ENCODE measurements at regions not wholly inside any gene's neighbourhood (a gene's known extent, or its start where the extent isn't known, plus 50 kb on each side); places are given as distances from the start of the nearest gene placed in this dataset.

DNA sequence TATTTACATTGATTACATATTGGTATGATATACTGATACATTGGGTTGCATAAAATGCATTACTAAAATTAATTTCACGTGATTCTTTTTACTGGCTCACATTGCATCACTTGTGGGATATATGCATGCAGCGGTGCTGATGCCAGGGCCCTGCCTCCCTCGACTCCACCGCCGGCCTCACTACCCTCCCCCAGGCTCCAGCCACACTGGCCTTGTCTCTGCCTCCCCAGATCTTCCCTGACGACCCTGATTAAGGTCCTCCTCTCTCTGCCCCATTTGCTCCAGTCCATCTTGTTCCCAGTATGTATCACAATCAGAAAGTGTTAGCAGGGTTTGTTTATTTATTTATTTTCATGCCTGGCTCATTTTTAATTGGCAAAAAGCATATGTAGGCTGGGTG lies 306.8 kb downstream of the FOXL1 start:
- Histone ChIP-seq H3K27ac (ENCODE audit: low read length, poor library complexity, severe bottlenecking) (no peak overlapping the region), H2BK5ac (ENCODE audit: low read depth, low read length, poor library complexity, severe bottlenecking) (no peak overlapping the region), H3K23ac (ENCODE audit: low read length in 2 of 2) (no peak overlapping the region), H3K4me3 (ENCODE audit: insufficient read depth in 1 of 2, low read depth in 1 of 2, low read length in 2 of 2) (no peak overlapping the region), H3K18ac (ENCODE audit: low read depth in 1 of 2, low read length in 2 of 2) (no peak overlapping the region), H3K4me2 (ENCODE audit: low read length, poor library complexity, severe bottlenecking) (no peak overlapping the region), H3K14ac (ENCODE audit: low read length in 2 of 2) (no peak overlapping the region), H2BK12ac (ENCODE audit: low read length in 2 of 2) (no peak overlapping the region), H3K9ac (ENCODE audit: low read length) (no peak overlapping the region), H4K91ac (ENCODE audit: low read length) (no peak overlapping the region), H3K9me3 (ENCODE audit: control insufficient read depth, low read length) (no peaks in the 10 kb centered on the region), H3K27me3 (ENCODE audit: control insufficient read depth in 1 of 2, insufficient read depth in 1 of 2, low read length in 2 of 2) (peaks cover 0 to 62% of the 10 kb centered on the region in 2 experiments), H3K4ac (ENCODE audit: low read depth in 1 of 2, low read length in 2 of 2) (no peak overlapping the region), H4K8ac (ENCODE audit: low read length) (no peak overlapping the region), H2AFZ (ENCODE audit: low read depth, low read length) (no peak overlapping the region), H2BK120ac (ENCODE audit: low read depth, low read length) (no peak overlapping the region), H2BK15ac (ENCODE audit: low read depth, poor library complexity, severe bottlenecking) (no peak overlapping the region), H3K4me1 (ENCODE audit: control insufficient read depth, insufficient read depth, low read depth, low read length) (peaks cover 25% of the 10 kb centered on the region), H2AK5ac (ENCODE audit: low read length, severe bottlenecking) (no peak overlapping the region), H3K79me1 (replicated peaks; ENCODE audit: low read length, poor library complexity, severe bottlenecking) (no peaks in the 10 kb centered on the region), H3K36me3 (ENCODE audit: control insufficient read depth in 1 of 2, insufficient read depth in 2 of 2, low read depth in 1 of 2, low read length in 2 of 2) (no peaks in the 10 kb centered on the region)
- no peak for DNase-seq
- 91% methylated on average over 5 of the region's 6 CpGs for WGBS

DNA sequence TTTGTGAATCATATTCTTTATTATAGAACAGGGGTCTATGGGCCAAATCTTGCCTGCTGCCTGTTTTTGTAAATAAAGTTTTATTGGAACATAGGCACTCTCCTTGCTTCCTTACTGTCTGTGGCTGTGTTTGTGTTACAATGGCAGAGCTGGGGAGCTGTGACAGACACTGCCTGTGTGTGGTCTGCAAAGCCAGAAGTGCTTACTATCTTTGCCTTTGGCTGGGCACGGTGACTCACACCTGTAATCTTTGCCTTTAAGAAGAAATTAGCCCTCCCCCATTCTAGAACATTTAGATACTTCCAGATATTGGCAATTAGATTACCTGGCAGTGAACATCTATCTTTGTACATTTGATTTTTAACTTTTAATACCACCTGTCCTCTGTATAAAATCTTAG lies 308.3 kb downstream of the FOXL1 start:
- no peaks in the 10 kb centered on the region for H3K9me3 ChIP-seq (ENCODE audit: control insufficient read depth, low read length)
- no peak overlapping the region for H2BK15ac ChIP-seq (ENCODE audit: low read depth, poor library complexity, severe bottlenecking)
- H4K8ac ChIP-seq (ENCODE audit: low read length) = no peak overlapping the region
- no peak overlapping the region for H3K4ac ChIP-seq (ENCODE audit: low read depth in 1 of 2, low read length in 2 of 2)
- H3K27ac ChIP-seq (ENCODE audit: low read length, poor library complexity, severe bottlenecking) = no peak overlapping the region
- no peaks in the 10 kb centered on the region for H3K79me1 ChIP-seq (replicated peaks; ENCODE audit: low read length, poor library complexity, severe bottlenecking)
- H3K23ac ChIP-seq (ENCODE audit: low read length in 2 of 2) = no peak overlapping the region
- no peak overlapping the region for H2AK5ac ChIP-seq (ENCODE audit: low read length, severe bottlenecking)
- no peak overlapping the region for H3K18ac ChIP-seq (ENCODE audit: low read depth in 1 of 2, low read length in 2 of 2)
- no peak overlapping the region for H3K4me2 ChIP-seq (ENCODE audit: low read length, poor library complexity, severe bottlenecking)
- peaks cover 23% of the 10 kb centered on the region for H3K4me1 ChIP-seq (ENCODE audit: control insufficient read depth, insufficient read depth, low read depth, low read length)
- peaks cover 0 to 62% of the 10 kb centered on the region in 2 experiments for H3K27me3 ChIP-seq (ENCODE audit: control insufficient read depth in 1 of 2, insufficient read depth in 1 of 2, low read length in 2 of 2)
- no peak overlapping the region for H3K4me3 ChIP-seq (ENCODE audit: insufficient read depth in 1 of 2, low read depth in 1 of 2, low read length in 2 of 2)
- H2BK120ac ChIP-seq (ENCODE audit: low read depth, low read length) = no peak overlapping the region
- H3K9ac ChIP-seq (ENCODE audit: low read length) = no peak overlapping the region
- H2BK12ac ChIP-seq (ENCODE audit: low read length in 2 of 2) = no peak overlapping the region
- WGBS = 0% methylated on average over 1 of the region's 1 CpG
- H4K91ac ChIP-seq (ENCODE audit: low read length) = no peak overlapping the region
- H2BK5ac ChIP-seq (ENCODE audit: low read depth, low read length, poor library complexity, severe bottlenecking) = no peak overlapping the region
- H3K36me3 ChIP-seq (ENCODE audit: control insufficient read depth in 1 of 2, insufficient read depth in 2 of 2, low read depth in 1 of 2, low read length in 2 of 2) = no peaks in the 10 kb centered on the region
- DNase-seq = no peak
- H3K14ac ChIP-seq (ENCODE audit: low read length in 2 of 2) = no peak overlapping the region
- H2AFZ ChIP-seq (ENCODE audit: low read depth, low read length) = no peak overlapping the region

DNA sequence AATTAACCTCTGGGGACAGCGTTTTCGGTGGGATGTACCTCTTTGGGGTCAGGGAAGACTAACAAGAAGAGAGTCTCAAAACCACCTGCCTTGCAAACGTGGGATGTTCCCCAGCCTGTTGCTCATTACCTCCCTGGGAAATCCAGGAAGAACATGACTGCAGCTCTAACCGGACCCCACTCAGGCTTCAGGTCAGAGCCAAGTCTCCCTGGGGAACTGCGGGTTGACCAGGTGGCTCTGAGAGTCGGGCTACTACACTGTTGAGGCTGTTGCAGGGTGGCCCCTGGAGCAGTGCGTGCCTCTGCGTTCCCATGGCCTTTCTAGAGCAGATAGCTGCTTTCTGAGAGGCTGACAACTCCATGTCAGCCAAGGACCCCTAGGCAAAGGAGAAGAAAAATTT lies 309.1 kb downstream of the FOXL1 start:
- DNase-seq = no peak
- Histone ChIP-seq H2AK5ac (ENCODE audit: low read length, severe bottlenecking) (no peak overlapping the region), H3K9me3 (ENCODE audit: control insufficient read depth, low read length) (no peaks in the 10 kb centered on the region), H3K4me2 (ENCODE audit: low read length, poor library complexity, severe bottlenecking) (no peak overlapping the region), H2AFZ (ENCODE audit: low read depth, low read length) (no peak overlapping the region), H4K91ac (ENCODE audit: low read length) (no peak overlapping the region), H3K4me1 (ENCODE audit: control insufficient read depth, insufficient read depth, low read depth, low read length) (peaks cover 19% of the 10 kb centered on the region), H2BK15ac (ENCODE audit: low read depth, poor library complexity, severe bottlenecking) (no peak overlapping the region), H2BK12ac (ENCODE audit: low read length in 2 of 2) (no peak overlapping the region), H3K79me1 (replicated peaks; ENCODE audit: low read length, poor library complexity, severe bottlenecking) (no peaks in the 10 kb centered on the region), H3K27me3 (ENCODE audit: control insufficient read depth in 1 of 2, insufficient read depth in 1 of 2, low read length in 2 of 2) (peaks cover 0 to 62% of the 10 kb centered on the region in 2 experiments), H3K4ac (ENCODE audit: low read depth in 1 of 2, low read length in 2 of 2) (no peak overlapping the region), H3K14ac (ENCODE audit: low read length in 2 of 2) (no peak overlapping the region), H3K36me3 (ENCODE audit: control insufficient read depth in 1 of 2, insufficient read depth in 2 of 2, low read depth in 1 of 2, low read length in 2 of 2) (no peaks in the 10 kb centered on the region), H3K4me3 (ENCODE audit: insufficient read depth in 1 of 2, low read depth in 1 of 2, low read length in 2 of 2) (no peak overlapping the region), H3K18ac (ENCODE audit: low read depth in 1 of 2, low read length in 2 of 2) (no peak overlapping the region), H3K27ac (ENCODE audit: low read length, poor library complexity, severe bottlenecking) (no peak overlapping the region), H3K9ac (ENCODE audit: low read length) (no peak overlapping the region), H4K8ac (ENCODE audit: low read length) (no peak overlapping the region), H3K23ac (ENCODE audit: low read length in 2 of 2) (no peak overlapping the region), H2BK120ac (ENCODE audit: low read depth, low read length) (no peak overlapping the region), H2BK5ac (ENCODE audit: low read depth, low read length, poor library complexity, severe bottlenecking) (no peak overlapping the region)
- WGBS = 80% methylated on average over 8 of the region's 8 CpGs

DNA sequence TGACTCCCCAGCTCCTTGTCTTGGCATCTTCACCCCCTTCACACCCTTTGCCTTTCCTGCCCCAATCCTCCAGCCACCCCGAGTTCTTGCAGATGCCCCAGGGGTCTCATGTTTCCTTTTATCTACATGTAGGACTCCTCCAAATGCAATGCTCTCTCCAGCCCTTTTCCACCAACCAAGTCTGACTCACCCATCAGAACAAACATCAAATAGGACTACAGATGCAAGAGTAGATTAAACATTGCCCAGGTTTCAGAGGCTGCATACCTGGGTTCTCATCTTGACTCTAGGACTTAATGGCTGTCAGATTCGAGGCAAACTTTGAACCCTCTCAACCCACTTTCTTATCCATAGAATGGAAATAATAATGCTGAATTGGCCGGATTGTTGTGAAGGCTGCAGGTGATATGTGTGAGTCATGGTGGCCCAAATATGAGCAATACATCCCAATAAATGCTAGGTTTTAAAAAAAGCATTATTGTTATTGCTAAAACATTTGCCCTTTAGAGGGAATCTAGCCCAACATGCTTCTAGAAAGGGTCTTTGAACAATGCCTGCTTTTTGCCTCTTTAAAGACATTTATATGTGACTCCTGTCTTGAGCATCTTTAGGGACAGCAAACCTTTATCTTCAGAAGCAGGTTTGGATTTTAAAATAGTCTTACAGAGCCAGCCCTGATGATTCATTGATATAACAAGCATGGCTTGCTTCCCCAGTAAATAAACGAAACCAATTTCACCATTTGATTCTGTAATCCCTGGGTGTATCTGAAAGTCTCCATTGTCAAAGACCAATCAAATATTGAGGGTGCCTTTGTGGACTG lies 310.1 kb downstream of the FOXL1 start:
- no peak overlapping the region for H3K4ac ChIP-seq (ENCODE audit: low read depth in 1 of 2, low read length in 2 of 2)
- H2BK15ac ChIP-seq (ENCODE audit: low read depth, poor library complexity, severe bottlenecking) = no peak overlapping the region
- no peak overlapping the region for H4K8ac ChIP-seq (ENCODE audit: low read length)
- WGBS = 81% methylated on average over 2 of the region's 4 CpGs
- no peak overlapping the region for H3K23ac ChIP-seq (ENCODE audit: low read length in 2 of 2)
- H3K36me3 ChIP-seq (ENCODE audit: control insufficient read depth in 1 of 2, insufficient read depth in 2 of 2, low read depth in 1 of 2, low read length in 2 of 2) = no peaks in the 10 kb centered on the region
- no peaks in the 10 kb centered on the region for H3K79me1 ChIP-seq (replicated peaks; ENCODE audit: low read length, poor library complexity, severe bottlenecking)
- no peak overlapping the region for H3K14ac ChIP-seq (ENCODE audit: low read length in 2 of 2)
- H3K27me3 ChIP-seq (ENCODE audit: control insufficient read depth in 1 of 2, insufficient read depth in 1 of 2, low read length in 2 of 2) = peaks cover 0 to 69% of the 10 kb centered on the region in 2 experiments
- H2BK12ac ChIP-seq (ENCODE audit: low read length in 2 of 2) = no peak overlapping the region
- no peak overlapping the region for H2BK5ac ChIP-seq (ENCODE audit: low read depth, low read length, poor library complexity, severe bottlenecking)
- no peak overlapping the region for H2AFZ ChIP-seq (ENCODE audit: low read depth, low read length)
- no peak overlapping the region for H3K4me3 ChIP-seq (ENCODE audit: insufficient read depth in 1 of 2, low read depth in 1 of 2, low read length in 2 of 2)
- DNase-seq = no peak
- H4K91ac ChIP-seq (ENCODE audit: low read length) = no peak overlapping the region
- H2BK120ac ChIP-seq (ENCODE audit: low read depth, low read length) = no peak overlapping the region
- no peak overlapping the region for H2AK5ac ChIP-seq (ENCODE audit: low read length, severe bottlenecking)
- H3K18ac ChIP-seq (ENCODE audit: low read depth in 1 of 2, low read length in 2 of 2) = no peak overlapping the region
- no peak overlapping the region for H3K9ac ChIP-seq (ENCODE audit: low read length)
- H3K9me3 ChIP-seq (ENCODE audit: control insufficient read depth, low read length) = no peaks in the 10 kb centered on the region
- no peak overlapping the region for H3K4me2 ChIP-seq (ENCODE audit: low read length, poor library complexity, severe bottlenecking)
- no peak overlapping the region for H3K27ac ChIP-seq (ENCODE audit: low read length, poor library complexity, severe bottlenecking)
- H3K4me1 ChIP-seq (ENCODE audit: control insufficient read depth, insufficient read depth, low read depth, low read length) = peaks cover 15% of the 10 kb centered on the region

All from mesenchymal stem cell (in vitro differentiated cells and primary cell).